ENCODE measurements at regions not wholly inside any gene's neighbourhood (a gene's known extent, or its start where the extent isn't known, plus 50 kb on each side); places are given as distances from the start of the nearest gene placed in this dataset.

- TF ChIP-seq CTCF (conservative IDR thresholded peaks at IDR 0.05), result no peak
- TF ChIP-seq EZH2 (IDR thresholded peaks at IDR 0.05; ENCODE audit: low read depth), result no peak
Measured at GRCh38 chr3:177441813-177442646, 244.7 kb upstream of the TBL1XR1 start.

Data from PC-9 (cell line).